ENCODE measurements at regions not wholly inside any gene's neighbourhood (a gene's known extent, or its start where the extent isn't known, plus 50 kb on each side); places are given as distances from the start of the nearest gene placed in this dataset.
A peak's percentile ranks its signal among the peaks of the same experiment; 100 is the strongest.
"Not testable (repeated sequence)": the region's sequence is repeated elsewhere in the genome, so short reads cannot be mapped to it uniquely, and the experiment has no call there.

- CTCF ChIA-PET, result no interaction called here
- no peak for DNase-seq
- no peak overlapping the region for H3K4me3 Mint-ChIP-seq
- no peaks in the 10 kb centered on the region for H3K4me1 Mint-ChIP-seq
- H3K36me3 Mint-ChIP-seq, result no peaks in the 10 kb centered on the region
- H3K27ac Mint-ChIP-seq, result no peak overlapping the region
- no peaks in the 10 kb centered on the region for H3K9me3 Mint-ChIP-seq
- no peaks in the 10 kb centered on the region for H3K27me3 Mint-ChIP-seq
Observed at GRCh38 chr16:56019274-56019673, 144.1 kb upstream of the CES5A start.

- Mint-ChIP-seq H3K27ac (no peak overlapping the region), H3K4me3 (no peak overlapping the region), H3K4me1 (no peaks in the 10 kb centered on the region), H3K27me3 (no peaks in the 10 kb centered on the region), H3K9me3 (no peaks in the 10 kb centered on the region), H3K36me3 (no peaks in the 10 kb centered on the region)
- CTCF ChIA-PET, result no interaction called here
- DNase-seq, result peak; percentile 75
Observed at GRCh38 chr16:56013962-56014552, 138.9 kb upstream of the CES5A start.

GRCh38 chr16:56012482-56012811, 137.3 kb upstream of the CES5A start:
- Mint-ChIP-seq H3K4me1 (no peaks in the 10 kb centered on the region), H3K27me3 (no peaks in the 10 kb centered on the region), H3K36me3 (no peaks in the 10 kb centered on the region), H3K9me3 (no peaks in the 10 kb centered on the region), H3K27ac (no peak overlapping the region), H3K4me3 (no peak overlapping the region)
- CTCF ChIA-PET, result no interaction called here
- no peak for DNase-seq

GRCh38 chr16:56011808-56012481, 136.8 kb upstream of the CES5A start:
- H3K27me3 Mint-ChIP-seq, result no peaks in the 10 kb centered on the region
- no peaks in the 10 kb centered on the region for H3K36me3 Mint-ChIP-seq
- no peaks in the 10 kb centered on the region for H3K9me3 Mint-ChIP-seq

GRCh38 chr16:56005958-56006357, 130.8 kb upstream of the CES5A start:
- Mint-ChIP-seq H3K27me3 (peaks cover 3% of the 10 kb centered on the region), H3K27ac (no peak overlapping the region), H3K36me3 (no peaks in the 10 kb centered on the region), H3K4me1 (no peaks in the 10 kb centered on the region), H3K4me3 (no peak overlapping the region), H3K9me3 (no peaks in the 10 kb centered on the region)
- CTCF ChIA-PET, result no interaction called here
- DNase-seq, result no peak

More at GRCh38 chr16:56011808-56012481, 136.8 kb upstream of the CES5A start:
- Mint-ChIP-seq H3K4me1 (no peaks in the 10 kb centered on the region), H3K4me3 (no peak overlapping the region), H3K27ac (no peak overlapping the region)
- CTCF ChIA-PET, result no interaction called here
- DNase-seq, result no peak

GRCh38 chr16:55999683-56000082, 124.5 kb upstream of the CES5A start:
- CTCF ChIA-PET, result no interaction called here
- peaks cover 3% of the 10 kb centered on the region for H3K27me3 Mint-ChIP-seq

GRCh38 chr16:55993088-55993487, 117.9 kb upstream of the CES5A start:
- Mint-ChIP-seq H3K9me3 (no peaks in the 10 kb centered on the region), H3K36me3 (no peaks in the 10 kb centered on the region), H3K4me1 (no peaks in the 10 kb centered on the region), H3K4me3 (no peak overlapping the region), H3K27ac (no peak overlapping the region), H3K27me3 (no peaks in the 10 kb centered on the region)
- no peak for DNase-seq
- CTCF ChIA-PET, result no interaction called here

More at GRCh38 chr16:55999683-56000082, 124.5 kb upstream of the CES5A start:
- H3K4me3 Mint-ChIP-seq, result no peak overlapping the region
- H3K4me1 Mint-ChIP-seq, result no peaks in the 10 kb centered on the region
- no peaks in the 10 kb centered on the region for H3K9me3 Mint-ChIP-seq
- H3K36me3 Mint-ChIP-seq, result no peaks in the 10 kb centered on the region
- DNase-seq, result no peak
- H3K27ac Mint-ChIP-seq, result no peak overlapping the region

- H3K4me3 Mint-ChIP-seq, result no peak overlapping the region
- no peaks in the 10 kb centered on the region for H3K9me3 Mint-ChIP-seq
- no peak overlapping the region for H3K27ac Mint-ChIP-seq
- CTCF ChIA-PET, result no interaction called here
- H3K36me3 Mint-ChIP-seq, result no peaks in the 10 kb centered on the region
- no peaks in the 10 kb centered on the region for H3K4me1 Mint-ChIP-seq
- no peaks in the 10 kb centered on the region for H3K27me3 Mint-ChIP-seq
- no peak for DNase-seq
Observed at GRCh38 chr16:55992551-55992950, 117.4 kb upstream of the CES5A start.

GRCh38 chr16:55991843-55992242, 116.7 kb upstream of the CES5A start:
- H3K4me3 Mint-ChIP-seq, result no peak overlapping the region
- H3K4me1 Mint-ChIP-seq, result no peaks in the 10 kb centered on the region
- no peak for DNase-seq
- no peaks in the 10 kb centered on the region for H3K36me3 Mint-ChIP-seq
- no peak overlapping the region for H3K27ac Mint-ChIP-seq
- H3K9me3 Mint-ChIP-seq, result no peaks in the 10 kb centered on the region
- no peaks in the 10 kb centered on the region for H3K27me3 Mint-ChIP-seq
- CTCF ChIA-PET, result no interaction called here

GRCh38 chr16:55989569-55989907, 114.4 kb upstream of the CES5A start:
- H3K27me3 Mint-ChIP-seq, result no peaks in the 10 kb centered on the region

GRCh38 chr16:55988850-55989568, 113.8 kb upstream of the CES5A start:
- H3K36me3 Mint-ChIP-seq, H3K4me1 Mint-ChIP-seq, H3K9me3 Mint-ChIP-seq, H3K27ac Mint-ChIP-seq, DNase-seq, CTCF ChIA-PET, H3K4me3 Mint-ChIP-seq, H3K27me3 Mint-ChIP-seq: not testable (repeated sequence)

More at GRCh38 chr16:55989569-55989907, 114.4 kb upstream of the CES5A start:
- Mint-ChIP-seq H3K27ac (no peak overlapping the region), H3K4me1 (no peaks in the 10 kb centered on the region), H3K36me3 (no peaks in the 10 kb centered on the region), H3K9me3 (no peaks in the 10 kb centered on the region), H3K4me3 (no peak overlapping the region)
- CTCF ChIA-PET, result no interaction called here
- no peak for DNase-seq

- CTCF ChIA-PET, result no interaction called here
- Mint-ChIP-seq H3K27me3 (no peaks in the 10 kb centered on the region), H3K9me3 (no peaks in the 10 kb centered on the region), H3K36me3 (no peaks in the 10 kb centered on the region), H3K27ac (no peak overlapping the region), H3K4me1 (no peaks in the 10 kb centered on the region), H3K4me3 (no peak overlapping the region)
- no peak for DNase-seq
Observed at GRCh38 chr16:55988013-55988412, 112.8 kb upstream of the CES5A start.

- Mint-ChIP-seq H3K36me3 (no peaks in the 10 kb centered on the region), H3K27me3 (no peaks in the 10 kb centered on the region), H3K27ac (no peak overlapping the region), H3K4me1 (no peaks in the 10 kb centered on the region), H3K4me3 (no peak overlapping the region), H3K9me3 (no peaks in the 10 kb centered on the region)
- CTCF ChIA-PET, result no interaction called here
- DNase-seq, result no peak
Observed at GRCh38 chr16:55982597-55982996, 107.4 kb upstream of the CES5A start.

GRCh38 chr16:55981557-55981956, 106.4 kb upstream of the CES5A start:
- Mint-ChIP-seq H3K4me1 (no peaks in the 10 kb centered on the region), H3K27me3 (no peaks in the 10 kb centered on the region), H3K36me3 (no peaks in the 10 kb centered on the region), H3K27ac (no peak overlapping the region), H3K9me3 (no peaks in the 10 kb centered on the region), H3K4me3 (no peak overlapping the region)
- CTCF ChIA-PET, result no interaction called here
- no peak for DNase-seq

- no peaks in the 10 kb centered on the region for H3K4me1 Mint-ChIP-seq
- no peak overlapping the region for H3K27ac Mint-ChIP-seq
- CTCF ChIA-PET, result no interaction called here
- H3K27me3 Mint-ChIP-seq, result peaks cover 5% of the 10 kb centered on the region
- H3K36me3 Mint-ChIP-seq, result no peaks in the 10 kb centered on the region
- no peak overlapping the region for H3K4me3 Mint-ChIP-seq
- no peak for DNase-seq
- no peaks in the 10 kb centered on the region for H3K9me3 Mint-ChIP-seq
Observed at GRCh38 chr16:55976815-55977214, 101.6 kb upstream of the CES5A start.
